Chondrocyte (in vitro differentiated cells): ENCODE measurements at regions not wholly inside any gene's neighbourhood (a gene's known extent, or its start where the extent isn't known, plus 50 kb on each side); places are given as distances from the start of the nearest gene placed in this dataset.

Experiments used
- DNase-seq: peaks from one replicate; pipeline ENCODE4 v3.0.0; 2021; ENCODE audit warnings: mixed read lengths, low spot score
- H3K27ac Mint-ChIP-seq: one replicate; pipeline ENCODE4 v1.8.0; 2021; ENCODE audit warnings: mild to moderate bottlenecking, moderate library complexity, mixed read lengths; ENCODE audit not compliant: unreplicated experiment
- H3K27me3 Mint-ChIP-seq: 2 replicates; pipeline ENCODE4 v1.8.0; 2021; ENCODE audit warnings: low read depth, mixed read lengths
- H3K36me3 Mint-ChIP-seq: 2 replicates; pipeline ENCODE4 v1.8.0; 2021; ENCODE audit warnings: low read depth, mixed read lengths
- H3K4me1 Mint-ChIP-seq: 2 replicates; pipeline ENCODE4 v1.8.0; 2021; ENCODE audit warnings: low read depth, mild to moderate bottlenecking, mixed read lengths
- H3K4me3 Mint-ChIP-seq: one replicate; pipeline ENCODE4 v1.8.0; 2021; ENCODE audit warnings: mild to moderate bottlenecking, moderate library complexity, mixed read lengths; ENCODE audit not compliant: unreplicated experiment
- H3K9me3 Mint-ChIP-seq: 2 replicates; pipeline ENCODE4 v1.8.0; 2021; ENCODE audit warnings: low read depth, mixed read lengths
- TF ChIP-seq, protein P1 (sequence below): fragments of 200-600 bp; sonication (generic); IDR thresholded peaks from 2 replicates; pipeline ENCODE4 v1.5.0; 2021; ENCODE audit warnings: antibody characterized with exemption, mild to moderate bottlenecking, moderate library complexity

DNA sequence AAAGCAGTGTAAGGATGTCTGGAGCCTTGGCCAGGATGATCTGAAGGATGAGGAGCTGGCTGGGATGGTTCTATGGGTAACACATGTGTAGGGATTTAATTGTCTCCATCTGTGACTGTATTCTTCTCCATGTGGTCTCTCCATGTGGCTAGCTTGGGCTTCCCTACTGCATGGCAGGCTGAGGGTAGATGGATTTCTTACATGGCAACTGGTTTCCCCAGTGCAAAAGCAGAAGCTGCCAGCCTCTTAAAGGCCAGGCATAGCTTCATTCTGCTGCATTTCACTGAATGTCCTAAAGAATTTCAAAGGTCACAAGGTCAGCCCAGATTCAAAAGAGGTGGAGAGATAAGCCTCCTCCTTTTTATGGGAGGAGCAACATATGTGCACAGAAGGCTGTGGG is 61.7 kb downstream of the XCL2 start:
- DNase-seq, result no peak
- no peak overlapping the region for H3K4me3 Mint-ChIP-seq
- H3K9me3 Mint-ChIP-seq, result peaks cover 4% of the 10 kb centered on the region
- TF ChIP-seq, protein P1, sequence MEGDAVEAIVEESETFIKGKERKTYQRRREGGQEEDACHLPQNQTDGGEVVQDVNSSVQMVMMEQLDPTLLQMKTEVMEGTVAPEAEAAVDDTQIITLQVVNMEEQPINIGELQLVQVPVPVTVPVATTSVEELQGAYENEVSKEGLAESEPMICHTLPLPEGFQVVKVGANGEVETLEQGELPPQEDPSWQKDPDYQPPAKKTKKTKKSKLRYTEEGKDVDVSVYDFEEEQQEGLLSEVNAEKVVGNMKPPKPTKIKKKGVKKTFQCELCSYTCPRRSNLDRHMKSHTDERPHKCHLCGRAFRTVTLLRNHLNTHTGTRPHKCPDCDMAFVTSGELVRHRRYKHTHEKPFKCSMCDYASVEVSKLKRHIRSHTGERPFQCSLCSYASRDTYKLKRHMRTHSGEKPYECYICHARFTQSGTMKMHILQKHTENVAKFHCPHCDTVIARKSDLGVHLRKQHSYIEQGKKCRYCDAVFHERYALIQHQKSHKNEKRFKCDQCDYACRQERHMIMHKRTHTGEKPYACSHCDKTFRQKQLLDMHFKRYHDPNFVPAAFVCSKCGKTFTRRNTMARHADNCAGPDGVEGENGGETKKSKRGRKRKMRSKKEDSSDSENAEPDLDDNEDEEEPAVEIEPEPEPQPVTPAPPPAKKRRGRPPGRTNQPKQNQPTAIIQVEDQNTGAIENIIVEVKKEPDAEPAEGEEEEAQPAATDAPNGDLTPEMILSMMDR, result no peak
- no peak overlapping the region for H3K27ac Mint-ChIP-seq
- H3K27me3 Mint-ChIP-seq, result no peaks in the 10 kb centered on the region
- peaks cover 6% of the 10 kb centered on the region for H3K36me3 Mint-ChIP-seq
- peaks cover 18% of the 10 kb centered on the region for H3K4me1 Mint-ChIP-seq

DNA sequence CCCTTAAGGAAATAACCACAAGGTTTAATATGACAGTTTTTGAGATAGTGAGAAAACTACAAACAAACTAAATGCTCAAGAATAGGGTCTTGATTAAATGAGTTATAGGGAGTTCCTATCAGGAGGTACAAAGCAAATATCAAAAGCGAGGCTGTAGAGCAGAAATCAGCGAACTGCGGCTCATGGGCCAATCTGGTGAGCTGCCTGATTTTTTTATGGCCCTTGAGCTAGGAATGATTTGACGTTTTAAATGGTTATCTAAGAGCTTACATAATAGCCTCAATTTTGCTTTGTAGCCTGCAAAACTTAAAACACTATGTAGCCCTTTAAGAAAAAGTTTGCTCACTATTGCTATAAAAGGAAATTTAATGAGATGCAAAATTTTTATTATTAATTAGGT is 62.2 kb downstream of the XCL2 start:
- no peaks in the 10 kb centered on the region for H3K27me3 Mint-ChIP-seq
- H3K9me3 Mint-ChIP-seq, result peaks cover 4% of the 10 kb centered on the region
- no peak overlapping the region for H3K4me3 Mint-ChIP-seq
- H3K36me3 Mint-ChIP-seq, result peaks cover 6% of the 10 kb centered on the region
- no peak for DNase-seq
- H3K27ac Mint-ChIP-seq, result no peak overlapping the region
- peaks cover 18% of the 10 kb centered on the region for H3K4me1 Mint-ChIP-seq
- TF ChIP-seq, protein P1, result no peak

DNA sequence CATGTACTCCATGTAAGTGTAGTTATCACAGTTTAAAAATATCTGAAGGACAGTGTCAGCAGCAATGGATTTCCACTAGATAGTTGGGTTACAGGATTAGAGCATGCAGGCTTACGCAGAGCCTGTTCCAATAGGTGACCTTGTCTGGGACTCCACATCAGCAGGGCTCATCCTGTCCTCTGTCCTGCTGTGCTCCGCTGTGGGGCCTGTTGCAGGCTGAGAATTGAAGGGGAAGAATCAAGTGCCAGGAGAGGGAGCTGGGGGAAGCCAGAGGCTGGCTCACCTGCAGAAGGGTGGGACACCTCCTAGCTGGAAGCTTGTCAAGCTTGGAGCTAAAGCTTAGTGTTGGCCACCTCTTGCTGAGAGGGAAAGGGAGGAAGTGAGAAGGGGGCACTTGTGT is 62.8 kb downstream of the XCL2 start:
- peak; percentile 39 for DNase-seq
- Mint-ChIP-seq H3K27me3 (no peaks in the 10 kb centered on the region), H3K4me3 (no peak overlapping the region), H3K27ac (no peak overlapping the region), H3K9me3 (no peaks in the 10 kb centered on the region), H3K4me1 (peaks cover 18% of the 10 kb centered on the region), H3K36me3 (peaks cover 1% of the 10 kb centered on the region)
- TF ChIP-seq, protein P1, result no peak

DNA sequence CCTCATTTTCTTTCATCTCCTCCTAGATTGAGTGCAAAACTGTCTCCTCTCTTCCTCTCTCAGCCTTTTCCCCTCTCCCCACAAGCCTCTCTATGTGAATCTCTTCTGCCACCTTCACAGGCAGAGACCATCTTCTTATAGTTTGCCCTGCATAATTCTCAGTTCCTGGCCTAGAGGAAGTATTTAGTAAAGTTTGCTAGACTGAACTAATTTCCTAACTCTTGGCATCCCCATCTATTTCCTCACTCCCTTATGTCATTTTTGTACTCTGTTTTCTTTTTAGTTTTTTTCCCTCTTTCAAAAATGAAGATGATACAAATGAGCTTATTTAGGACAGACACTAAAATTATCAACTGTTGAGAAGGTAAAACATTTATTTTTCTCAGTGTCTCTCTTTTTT is 66.0 kb downstream of the XCL2 start:
- Mint-ChIP-seq H3K4me3 (no peak overlapping the region), H3K27ac (no peak overlapping the region), H3K27me3 (no peaks in the 10 kb centered on the region), H3K4me1 (no peaks in the 10 kb centered on the region), H3K36me3 (peaks cover 1% of the 10 kb centered on the region), H3K9me3 (peaks cover under 1% of the 10 kb centered on the region)
- DNase-seq, result no peak
- TF ChIP-seq, protein P1, result no peak

DNA sequence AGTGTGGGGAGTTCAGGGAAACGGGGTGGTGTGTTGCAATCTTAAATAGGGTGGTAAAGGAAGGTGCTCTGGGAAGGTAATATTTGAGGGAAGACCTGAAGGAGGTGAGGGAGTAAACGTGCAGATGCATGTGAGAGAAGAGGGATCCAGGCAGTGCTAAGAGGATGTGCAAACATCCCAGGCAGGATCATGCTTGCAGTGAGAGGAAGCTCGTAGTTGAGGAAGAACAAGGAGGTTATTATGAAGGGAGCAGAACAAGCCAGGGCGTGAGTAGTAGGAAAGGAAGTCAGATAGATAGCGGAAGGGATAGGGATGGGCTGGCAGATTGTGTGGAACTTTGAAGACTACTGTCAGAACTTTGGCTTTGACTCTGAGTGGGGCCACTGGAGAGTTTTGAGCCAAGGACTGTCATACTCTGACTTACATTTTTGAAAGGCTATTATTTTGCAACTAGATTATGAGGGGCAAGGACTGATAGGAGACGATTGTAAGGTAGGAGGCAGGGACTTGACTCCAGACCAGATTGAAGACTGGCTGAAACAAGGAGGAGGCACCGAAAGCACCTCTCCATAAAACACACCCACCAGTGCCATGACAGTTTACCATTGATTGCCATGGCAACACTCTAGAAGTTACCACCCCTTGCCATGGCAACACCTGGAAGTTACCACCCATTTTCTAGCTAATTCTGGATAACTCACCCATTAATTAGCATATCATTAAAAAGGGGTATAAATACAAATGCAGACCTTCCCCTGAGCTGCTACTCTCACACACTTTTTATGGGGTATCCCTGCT is 67.0 kb downstream of the XCL2 start:
- Mint-ChIP-seq H3K36me3 (peaks cover 1% of the 10 kb centered on the region), H3K27ac (no peak overlapping the region), H3K4me1 (no peaks in the 10 kb centered on the region), H3K27me3 (no peaks in the 10 kb centered on the region), H3K9me3 (peaks cover 3% of the 10 kb centered on the region), H3K4me3 (no peak overlapping the region)
- DNase-seq, result no peak
- TF ChIP-seq, protein P1, result no peak
